ENCODE measurements at regions not wholly inside any gene's neighbourhood (a gene's known extent, or its start where the extent isn't known, plus 50 kb on each side); places are given as distances from the start of the nearest gene placed in this dataset.

DNA sequence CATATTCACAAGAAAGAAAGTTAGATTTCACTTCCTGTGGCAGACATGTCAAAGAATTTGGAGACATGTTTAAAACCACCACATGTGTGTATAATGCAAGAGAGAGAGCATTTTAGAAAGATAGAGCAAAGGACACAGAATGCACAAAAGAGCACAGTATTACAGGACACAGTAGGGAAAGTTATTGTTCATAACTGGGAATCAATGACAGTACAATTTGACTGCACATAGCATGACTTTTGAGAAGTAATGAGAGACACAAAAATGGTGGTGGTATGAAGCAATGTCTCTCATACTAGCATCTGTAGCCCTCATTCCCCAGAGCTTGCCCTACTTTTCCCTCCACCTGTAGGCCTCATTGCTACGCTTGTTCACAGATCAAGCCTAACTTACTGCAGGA is 499.2 kb downstream of the PTPRC start:
- TF ChIP-seq, protein P1, sequence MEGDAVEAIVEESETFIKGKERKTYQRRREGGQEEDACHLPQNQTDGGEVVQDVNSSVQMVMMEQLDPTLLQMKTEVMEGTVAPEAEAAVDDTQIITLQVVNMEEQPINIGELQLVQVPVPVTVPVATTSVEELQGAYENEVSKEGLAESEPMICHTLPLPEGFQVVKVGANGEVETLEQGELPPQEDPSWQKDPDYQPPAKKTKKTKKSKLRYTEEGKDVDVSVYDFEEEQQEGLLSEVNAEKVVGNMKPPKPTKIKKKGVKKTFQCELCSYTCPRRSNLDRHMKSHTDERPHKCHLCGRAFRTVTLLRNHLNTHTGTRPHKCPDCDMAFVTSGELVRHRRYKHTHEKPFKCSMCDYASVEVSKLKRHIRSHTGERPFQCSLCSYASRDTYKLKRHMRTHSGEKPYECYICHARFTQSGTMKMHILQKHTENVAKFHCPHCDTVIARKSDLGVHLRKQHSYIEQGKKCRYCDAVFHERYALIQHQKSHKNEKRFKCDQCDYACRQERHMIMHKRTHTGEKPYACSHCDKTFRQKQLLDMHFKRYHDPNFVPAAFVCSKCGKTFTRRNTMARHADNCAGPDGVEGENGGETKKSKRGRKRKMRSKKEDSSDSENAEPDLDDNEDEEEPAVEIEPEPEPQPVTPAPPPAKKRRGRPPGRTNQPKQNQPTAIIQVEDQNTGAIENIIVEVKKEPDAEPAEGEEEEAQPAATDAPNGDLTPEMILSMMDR (IDR thresholded peaks at IDR 0.05) = no peak
- no peak for TF ChIP-seq POLR2A (IDR thresholded peaks at IDR 0.05)

Measured in Peyer's patch (tissue), 4 donors.